Upper lobe of left lung (tissue), 4 donors: ENCODE measurements at regions not wholly inside any gene's neighbourhood (a gene's known extent, or its start where the extent isn't known, plus 50 kb on each side); places are given as distances from the start of the nearest gene placed in this dataset.

Source experiments
- EP300 ChIP-seq, 4 donors: sonication (generic); formaldehyde crosslinking; IDR thresholded peaks; one replicate each; pipeline ENCODE4 v1.5.1; 2017; ENCODE audit warnings: antibody characterized with exemption in 4 of 4, control low read depth in 2 of 4
- TF ChIP-seq, protein P1 (sequence below), 6 experiments: fragments of 450-650 bp in 4 of 6; fragments of 200-600 bp in 2 of 6; sonication (generic) in 2 of 6; IDR thresholded peaks; one replicate each; pipeline ENCODE4 v1.5.1; 2016 to 2019; ENCODE audit warnings: antibody characterized with exemption in 6 of 6

DNA sequence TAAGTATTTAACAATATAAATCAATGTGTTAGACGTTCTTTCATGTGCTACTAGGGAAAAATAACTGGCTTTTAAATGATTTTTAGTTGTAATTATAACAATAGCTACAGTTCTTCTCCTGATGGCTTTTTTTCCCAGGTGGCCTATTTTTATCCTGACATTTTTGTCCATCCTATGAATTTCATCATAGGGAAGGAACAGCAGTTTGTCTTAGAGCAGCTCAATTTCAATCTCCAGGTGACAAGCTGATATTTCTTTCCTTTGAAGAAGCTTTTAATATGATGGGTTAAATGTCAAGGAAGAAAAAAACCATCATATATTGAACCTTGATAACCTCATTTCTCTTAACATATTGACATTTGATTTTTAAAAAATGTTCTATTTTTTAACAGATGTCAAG lies 163.0 kb upstream of the AGA start:
- no peak for TF ChIP-seq EP300 (IDR thresholded peaks at IDR 0.05)
- TF ChIP-seq, protein P1, sequence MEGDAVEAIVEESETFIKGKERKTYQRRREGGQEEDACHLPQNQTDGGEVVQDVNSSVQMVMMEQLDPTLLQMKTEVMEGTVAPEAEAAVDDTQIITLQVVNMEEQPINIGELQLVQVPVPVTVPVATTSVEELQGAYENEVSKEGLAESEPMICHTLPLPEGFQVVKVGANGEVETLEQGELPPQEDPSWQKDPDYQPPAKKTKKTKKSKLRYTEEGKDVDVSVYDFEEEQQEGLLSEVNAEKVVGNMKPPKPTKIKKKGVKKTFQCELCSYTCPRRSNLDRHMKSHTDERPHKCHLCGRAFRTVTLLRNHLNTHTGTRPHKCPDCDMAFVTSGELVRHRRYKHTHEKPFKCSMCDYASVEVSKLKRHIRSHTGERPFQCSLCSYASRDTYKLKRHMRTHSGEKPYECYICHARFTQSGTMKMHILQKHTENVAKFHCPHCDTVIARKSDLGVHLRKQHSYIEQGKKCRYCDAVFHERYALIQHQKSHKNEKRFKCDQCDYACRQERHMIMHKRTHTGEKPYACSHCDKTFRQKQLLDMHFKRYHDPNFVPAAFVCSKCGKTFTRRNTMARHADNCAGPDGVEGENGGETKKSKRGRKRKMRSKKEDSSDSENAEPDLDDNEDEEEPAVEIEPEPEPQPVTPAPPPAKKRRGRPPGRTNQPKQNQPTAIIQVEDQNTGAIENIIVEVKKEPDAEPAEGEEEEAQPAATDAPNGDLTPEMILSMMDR (IDR thresholded peaks at IDR 0.05) = no peak
